NCI-H146 (cell line): ENCODE measurements at regions not wholly inside any gene's neighbourhood (a gene's known extent, or its start where the extent isn't known, plus 50 kb on each side); places are given as distances from the start of the nearest gene placed in this dataset.

ENCODE experiments used
- DNase-seq: peaks from one replicate; lab custom pipeline; 2025; lab: John Stamatoyannopoulos, UW

- DNase-seq, result peak; percentile 80
Observed at GRCh38 chr13:26965952-26966700, 205.5 kb downstream of the USP12 start.

DNA sequence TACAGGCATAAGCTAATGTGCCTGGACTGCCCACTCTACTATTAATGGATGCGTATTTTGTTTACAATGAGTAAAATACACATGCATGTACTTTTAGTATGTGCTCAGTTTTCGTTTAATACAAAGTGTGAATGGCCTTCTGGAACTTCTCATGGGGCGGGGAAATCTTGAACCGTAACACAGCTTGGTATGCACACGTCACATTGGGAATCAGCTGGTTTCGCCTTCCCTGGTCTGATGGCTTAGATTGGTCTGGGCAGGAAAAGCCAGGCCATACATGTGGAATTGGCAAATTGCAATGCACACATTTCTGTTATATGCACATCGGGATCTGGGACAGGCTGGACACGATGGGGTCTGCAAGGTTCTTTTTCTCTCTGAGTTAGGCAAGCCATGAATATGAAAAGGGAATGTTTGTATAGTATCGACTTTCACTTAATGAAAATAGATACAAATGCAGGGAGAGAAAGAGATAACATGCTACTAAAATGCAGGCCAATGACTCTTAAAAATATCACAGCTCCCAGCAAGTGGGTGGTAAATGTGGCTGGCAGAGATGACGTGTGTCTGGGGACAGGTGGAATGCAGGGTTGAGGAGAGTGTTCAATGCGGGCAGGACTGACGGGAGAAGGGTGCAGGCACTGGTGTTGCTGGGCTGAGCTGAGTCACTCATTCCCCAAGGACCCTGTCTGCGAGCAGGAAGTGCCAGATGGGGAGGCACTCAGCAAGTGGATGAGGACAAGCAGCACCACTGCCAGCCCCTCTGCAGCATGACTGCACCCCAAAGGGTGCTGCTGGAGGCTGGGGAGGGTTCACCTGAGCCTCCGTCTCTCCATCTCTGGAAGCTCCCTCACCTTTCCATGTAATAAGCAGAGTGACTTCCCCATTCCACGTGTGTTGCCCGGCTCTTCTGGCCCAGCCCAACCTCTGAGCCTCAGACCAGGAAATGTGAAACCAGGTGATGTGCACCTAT, 204.0 kb upstream of the GPR12 start:
- peak; percentile 47 for DNase-seq

GRCh38 chr13:26962671-26963070, 202.1 kb upstream of the GPR12 start:
- no peak for DNase-seq

GRCh38 chr13:26961890-26962615, 201.5 kb upstream of the GPR12 start:
- peak; percentile 68 for DNase-seq

- DNase-seq, result no peak
Observed at GRCh38 chr13:26957182-26957581, 196.6 kb upstream of the GPR12 start.

DNA sequence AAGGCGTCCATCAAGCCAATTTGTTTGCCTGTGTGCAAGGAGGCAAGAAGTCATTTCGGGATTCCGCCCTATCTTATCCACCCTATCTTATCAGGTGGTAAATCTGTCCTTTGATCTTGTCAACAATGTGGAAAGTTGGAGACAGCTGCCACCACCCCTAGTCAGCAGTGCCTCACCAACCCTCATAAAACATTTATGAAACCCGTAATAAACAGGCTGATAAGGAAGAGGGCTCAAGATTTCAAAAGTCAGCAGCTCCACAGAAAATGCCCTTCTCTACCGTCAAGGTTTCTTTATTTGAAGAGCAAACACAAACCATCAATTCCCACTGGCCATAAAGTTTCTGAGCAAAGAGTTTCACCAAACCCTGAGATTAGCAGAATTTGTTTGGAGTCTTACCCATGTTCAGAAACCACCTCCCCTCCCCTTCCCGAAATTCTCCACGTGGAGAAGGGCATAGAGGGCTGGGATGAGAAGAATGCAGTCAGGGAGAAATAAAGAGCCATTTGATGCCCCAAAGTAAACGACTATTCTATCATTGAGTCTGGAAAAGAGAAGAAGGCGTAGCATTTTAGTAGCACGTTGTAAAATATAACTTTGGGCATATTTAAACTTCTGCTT, 196.0 kb upstream of the GPR12 start:
- DNase-seq, result no peak

- DNase-seq, result peak; percentile 46
Observed at GRCh38 chr13:26954976-26955375, 194.4 kb upstream of the GPR12 start.

- no peak for DNase-seq
Observed at GRCh38 chr13:26953291-26953690, 192.7 kb upstream of the GPR12 start.

- no peak for DNase-seq
Observed at GRCh38 chr13:26952551-26953143, 192.1 kb upstream of the GPR12 start.

DNA sequence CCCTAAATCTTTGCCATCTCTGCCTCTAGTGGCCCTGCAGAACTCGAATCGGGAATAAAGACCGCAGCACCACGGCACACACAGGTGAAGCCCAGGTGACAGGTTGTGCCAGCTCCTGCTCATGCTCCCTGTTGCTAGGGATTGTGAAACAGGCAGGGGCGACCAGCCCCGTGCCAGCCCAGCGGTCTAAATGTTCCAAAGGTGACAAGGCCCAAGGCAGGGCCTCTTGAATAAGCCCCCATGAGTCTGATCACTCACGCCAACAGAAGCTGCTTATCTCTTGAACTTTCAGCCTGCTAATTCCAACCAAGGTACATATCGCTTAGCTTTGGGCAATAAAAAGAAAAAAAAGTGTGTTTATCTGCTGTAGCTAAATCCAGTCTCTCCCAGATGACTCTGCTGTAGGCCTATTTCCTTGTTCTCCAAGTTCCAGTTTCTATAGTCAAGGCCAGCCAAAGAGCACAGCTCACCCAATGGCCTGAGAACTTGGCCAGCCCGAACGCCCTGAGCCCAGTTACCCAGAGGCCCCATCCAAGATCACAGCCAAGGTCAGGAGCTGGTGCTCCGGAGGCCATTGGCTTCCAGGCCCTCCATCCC, 191.1 kb upstream of the GPR12 start:
- DNase-seq, result no peak

- no peak for DNase-seq
Observed at GRCh38 chr13:26950968-26951367, 190.4 kb upstream of the GPR12 start.

- DNase-seq, result no peak
Observed at GRCh38 chr13:26950546-26950945, 190.0 kb upstream of the GPR12 start.

GRCh38 chr13:26949701-26950502, 189.3 kb upstream of the GPR12 start:
- DNase-seq, result no peak

- no peak for DNase-seq
Observed at GRCh38 chr13:26948353-26948752, 187.8 kb upstream of the GPR12 start.

GRCh38 chr13:26946684-26947343, 186.2 kb upstream of the GPR12 start:
- DNase-seq, result peak; percentile 72

GRCh38 chr13:26943748-26944147, 183.2 kb upstream of the GPR12 start:
- DNase-seq, result no peak

DNA sequence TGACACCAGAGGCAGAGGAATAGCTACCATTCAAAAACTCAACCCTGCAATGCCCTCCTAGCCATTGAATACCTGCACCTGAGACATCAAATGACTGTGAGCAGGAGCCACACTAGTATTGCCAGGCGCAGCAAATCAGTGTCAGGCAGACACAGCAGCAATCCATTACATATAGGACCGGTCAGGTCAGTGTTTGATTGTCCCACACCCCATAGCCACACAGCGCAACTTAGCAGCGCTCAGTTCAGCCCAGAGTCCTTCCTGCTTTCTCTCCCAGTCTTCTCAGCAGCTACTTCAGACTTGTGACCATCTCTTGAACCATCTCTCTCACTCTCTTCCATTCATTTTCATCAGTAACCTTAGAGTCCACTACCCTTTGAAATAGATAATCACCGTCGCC, 181.6 kb upstream of the GPR12 start:
- no peak for DNase-seq

DNA sequence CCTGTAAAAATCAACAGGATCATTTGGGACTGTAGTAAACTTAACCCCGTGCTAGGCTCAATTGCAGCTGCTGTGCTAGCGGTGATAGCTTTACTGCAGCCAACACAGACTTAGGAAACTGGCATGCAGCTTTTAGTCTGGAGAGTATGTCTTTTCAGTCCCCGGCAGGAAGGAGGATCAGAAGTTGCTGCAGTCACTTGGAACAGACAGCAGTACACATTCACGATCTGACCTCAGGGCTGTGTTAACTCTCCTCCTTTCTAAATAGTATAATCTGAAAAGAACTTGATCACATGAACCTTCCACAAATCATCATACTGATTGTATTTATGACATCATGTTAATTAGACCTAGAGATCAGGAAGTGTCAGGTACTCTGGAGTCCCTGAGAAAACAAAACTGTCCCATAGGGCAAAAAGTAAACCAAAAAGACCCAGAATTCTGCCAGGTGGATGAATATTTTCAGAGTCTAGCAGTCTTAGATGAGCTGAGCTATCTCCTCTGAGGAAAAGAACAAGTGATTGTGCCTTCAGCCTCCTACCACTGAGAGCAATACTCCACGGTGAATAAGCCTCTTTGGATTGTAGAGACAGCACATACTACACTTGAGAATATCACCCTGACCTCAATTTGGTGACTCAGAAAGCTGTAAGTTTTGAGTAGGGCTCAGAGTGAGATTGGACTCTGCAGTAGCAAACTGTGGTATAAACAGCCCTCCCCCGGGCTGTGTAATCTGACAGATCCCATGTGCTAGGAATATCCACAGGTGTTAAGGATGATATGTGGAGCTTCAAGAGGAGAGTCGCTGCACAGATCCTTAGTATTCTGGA, 181.0 kb upstream of the GPR12 start:
- DNase-seq, result no peak

GRCh38 chr13:26934096-26934495, 173.5 kb upstream of the GPR12 start:
- DNase-seq, result no peak
